Vagina (tissue), 2 donors: ENCODE measurements at regions not wholly inside any gene's neighbourhood (a gene's known extent, or its start where the extent isn't known, plus 50 kb on each side); places are given as distances from the start of the nearest gene placed in this dataset.

ENCODE experiments used
- POLR2A ChIP-seq, 2 donors: fragments of 450-650 bp; IDR thresholded peaks; one replicate each; pipeline ENCODE4 v1.6.1; 2017; ENCODE audit warnings: antibody characterized with exemption in 2 of 2, mild to moderate bottlenecking in 2 of 2, moderate library complexity in 2 of 2
- TF ChIP-seq, protein P1 (sequence below), 3 experiments: fragments of 450-650 bp in 2 of 3; fragments of 200-600 bp in 1 of 3; sonication (generic) in 1 of 3; IDR thresholded peaks; one replicate each; pipeline ENCODE4 v1.5.1; 2017 to 2019; ENCODE audit warnings: antibody characterized with exemption in 3 of 3, mild to moderate bottlenecking in 2 of 3, moderate library complexity in 2 of 3

DNA sequence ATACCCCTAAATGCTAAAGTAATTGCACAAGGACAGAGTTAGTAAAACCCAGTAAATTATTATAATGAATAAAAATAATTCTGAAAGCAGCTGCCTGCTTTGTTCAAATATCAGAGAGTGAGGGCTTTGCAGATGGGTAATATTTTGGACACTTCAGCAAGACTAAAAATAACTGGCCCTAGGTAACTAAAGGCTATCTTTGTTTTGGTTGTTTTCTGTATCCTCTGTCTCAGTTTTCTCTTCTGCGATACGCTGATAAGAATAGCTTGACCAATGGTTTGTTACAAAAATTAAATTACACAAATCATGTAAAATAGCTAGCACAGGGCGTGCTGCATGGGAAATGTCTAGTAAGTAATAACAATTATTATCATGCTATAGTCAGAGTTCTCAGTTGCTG, 204.7 kb downstream of the FGFR2 start:
- no peak for TF ChIP-seq POLR2A (IDR thresholded peaks at IDR 0.05)
- TF ChIP-seq, protein P1, sequence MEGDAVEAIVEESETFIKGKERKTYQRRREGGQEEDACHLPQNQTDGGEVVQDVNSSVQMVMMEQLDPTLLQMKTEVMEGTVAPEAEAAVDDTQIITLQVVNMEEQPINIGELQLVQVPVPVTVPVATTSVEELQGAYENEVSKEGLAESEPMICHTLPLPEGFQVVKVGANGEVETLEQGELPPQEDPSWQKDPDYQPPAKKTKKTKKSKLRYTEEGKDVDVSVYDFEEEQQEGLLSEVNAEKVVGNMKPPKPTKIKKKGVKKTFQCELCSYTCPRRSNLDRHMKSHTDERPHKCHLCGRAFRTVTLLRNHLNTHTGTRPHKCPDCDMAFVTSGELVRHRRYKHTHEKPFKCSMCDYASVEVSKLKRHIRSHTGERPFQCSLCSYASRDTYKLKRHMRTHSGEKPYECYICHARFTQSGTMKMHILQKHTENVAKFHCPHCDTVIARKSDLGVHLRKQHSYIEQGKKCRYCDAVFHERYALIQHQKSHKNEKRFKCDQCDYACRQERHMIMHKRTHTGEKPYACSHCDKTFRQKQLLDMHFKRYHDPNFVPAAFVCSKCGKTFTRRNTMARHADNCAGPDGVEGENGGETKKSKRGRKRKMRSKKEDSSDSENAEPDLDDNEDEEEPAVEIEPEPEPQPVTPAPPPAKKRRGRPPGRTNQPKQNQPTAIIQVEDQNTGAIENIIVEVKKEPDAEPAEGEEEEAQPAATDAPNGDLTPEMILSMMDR (IDR thresholded peaks at IDR 0.05) = no peak
